NB4 (cell line): ENCODE measurements at regions not wholly inside any gene's neighbourhood (a gene's known extent, or its start where the extent isn't known, plus 50 kb on each side); places are given as distances from the start of the nearest gene placed in this dataset.

ENCODE experiments used
- DNase-seq: peaks from one replicate; pipeline ENCODE4 v3.0.0; 2010; ENCODE audit warnings: low read depth
- H3K4me3 ChIP-seq: one replicate; pipeline ENCODE4 v1.5.1; 2011; ENCODE audit warnings: mild to moderate bottlenecking, low read depth, low read length, moderate library complexity
- MYC ChIP-seq: IDR thresholded peaks from 2 replicates; pipeline ENCODE4 v1.6.1; 2011; ENCODE audit warnings: low read depth, low read length
- POLR2A ChIP-seq: IDR thresholded peaks from 2 replicates; pipeline ENCODE4 v1.6.1; 2011; ENCODE audit warnings: mild to moderate bottlenecking; ENCODE audit not compliant: insufficient read length; ENCODE audit errors: extremely low read depth
- TF ChIP-seq, protein P1 (sequence below): IDR thresholded peaks from 2 replicates; pipeline ENCODE4 v1.6.1; 2011; ENCODE audit warnings: low read depth, low read length
- TF ChIP-seq, protein P2 (sequence below): IDR thresholded peaks from one replicate; pipeline ENCODE4 v1.5.1; 2012; ENCODE audit warnings: low read depth, low read length

DNA sequence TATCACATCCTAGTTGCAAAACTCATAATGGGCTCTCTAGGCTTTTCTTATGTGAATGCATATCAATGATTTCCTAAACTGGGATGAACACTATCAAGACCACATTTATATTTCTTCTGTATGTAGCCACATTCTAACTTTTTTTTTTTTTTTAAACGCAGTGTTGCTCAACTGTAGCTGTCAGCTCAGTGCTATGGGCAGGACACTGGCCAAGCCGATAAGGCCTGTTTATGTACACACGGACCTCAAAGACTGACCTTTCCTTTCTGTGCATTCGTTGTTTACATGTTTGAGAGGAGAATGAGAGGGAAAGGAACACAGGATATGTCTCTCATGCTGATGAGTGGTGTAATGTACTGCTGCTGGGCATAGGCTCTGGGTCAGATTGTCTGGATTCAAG lies 75.1 kb upstream of the B3GAT2 start:
- no peak for DNase-seq

DNA sequence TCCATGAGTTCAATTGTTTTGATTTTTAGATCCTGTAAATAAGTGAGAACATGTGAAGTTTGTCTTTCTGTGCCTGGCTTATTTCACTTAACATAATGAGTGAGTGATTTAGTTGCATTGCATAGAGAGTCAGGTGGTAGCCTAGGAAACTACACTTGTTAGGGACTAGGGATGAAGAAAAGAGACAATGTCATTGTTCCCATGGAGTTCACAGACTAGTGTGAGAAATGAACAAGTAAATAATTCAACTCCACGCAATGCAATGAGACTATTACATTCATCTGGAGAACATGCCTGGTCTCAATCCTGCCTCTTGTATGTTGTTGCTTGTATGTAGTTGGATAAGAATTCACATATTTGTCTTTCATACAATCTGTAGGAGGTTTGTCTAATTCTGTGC lies 76.3 kb upstream of the B3GAT2 start:
- DNase-seq: no peak
- TF ChIP-seq MYC (no peak), POLR2A (no peak)
- TF ChIP-seq, protein P1, sequence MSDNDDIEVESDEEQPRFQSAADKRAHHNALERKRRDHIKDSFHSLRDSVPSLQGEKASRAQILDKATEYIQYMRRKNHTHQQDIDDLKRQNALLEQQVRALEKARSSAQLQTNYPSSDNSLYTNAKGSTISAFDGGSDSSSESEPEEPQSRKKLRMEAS: no peak
- TF ChIP-seq, protein P2, sequence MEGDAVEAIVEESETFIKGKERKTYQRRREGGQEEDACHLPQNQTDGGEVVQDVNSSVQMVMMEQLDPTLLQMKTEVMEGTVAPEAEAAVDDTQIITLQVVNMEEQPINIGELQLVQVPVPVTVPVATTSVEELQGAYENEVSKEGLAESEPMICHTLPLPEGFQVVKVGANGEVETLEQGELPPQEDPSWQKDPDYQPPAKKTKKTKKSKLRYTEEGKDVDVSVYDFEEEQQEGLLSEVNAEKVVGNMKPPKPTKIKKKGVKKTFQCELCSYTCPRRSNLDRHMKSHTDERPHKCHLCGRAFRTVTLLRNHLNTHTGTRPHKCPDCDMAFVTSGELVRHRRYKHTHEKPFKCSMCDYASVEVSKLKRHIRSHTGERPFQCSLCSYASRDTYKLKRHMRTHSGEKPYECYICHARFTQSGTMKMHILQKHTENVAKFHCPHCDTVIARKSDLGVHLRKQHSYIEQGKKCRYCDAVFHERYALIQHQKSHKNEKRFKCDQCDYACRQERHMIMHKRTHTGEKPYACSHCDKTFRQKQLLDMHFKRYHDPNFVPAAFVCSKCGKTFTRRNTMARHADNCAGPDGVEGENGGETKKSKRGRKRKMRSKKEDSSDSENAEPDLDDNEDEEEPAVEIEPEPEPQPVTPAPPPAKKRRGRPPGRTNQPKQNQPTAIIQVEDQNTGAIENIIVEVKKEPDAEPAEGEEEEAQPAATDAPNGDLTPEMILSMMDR: no peak
- H3K4me3 ChIP-seq: no peak overlapping the region

More for the DNA sequence above, 75.1 kb upstream of the B3GAT2 start:
- H3K4me3 ChIP-seq: no peak overlapping the region
- TF ChIP-seq MYC: no peak
- TF ChIP-seq, protein P1: no peak
- TF ChIP-seq, protein P2: no peak
- no peak for TF ChIP-seq POLR2A

DNA sequence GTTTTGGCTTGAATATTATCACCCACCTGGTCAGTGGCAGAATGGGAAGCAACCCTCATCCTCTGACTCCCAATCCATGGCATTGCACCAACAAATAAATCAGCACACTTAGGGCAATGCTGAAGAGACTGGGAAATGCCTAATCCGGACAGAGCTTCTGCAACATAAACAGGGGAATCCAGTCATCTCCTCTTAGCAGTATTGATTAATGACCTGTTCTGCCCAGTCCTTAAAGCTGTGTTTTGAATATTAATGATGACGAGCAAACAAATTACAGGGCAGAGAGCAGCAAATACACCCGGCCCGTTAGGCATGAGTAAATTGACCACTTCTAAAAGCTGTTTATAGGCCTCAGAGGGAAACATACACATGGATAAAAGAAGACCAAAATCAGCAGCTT lies 77.0 kb upstream of the B3GAT2 start:
- TF ChIP-seq, protein P2: no peak
- TF ChIP-seq POLR2A (no peak), MYC (no peak)
- TF ChIP-seq, protein P1: no peak
- H3K4me3 ChIP-seq: no peak overlapping the region
- no peak for DNase-seq

DNA sequence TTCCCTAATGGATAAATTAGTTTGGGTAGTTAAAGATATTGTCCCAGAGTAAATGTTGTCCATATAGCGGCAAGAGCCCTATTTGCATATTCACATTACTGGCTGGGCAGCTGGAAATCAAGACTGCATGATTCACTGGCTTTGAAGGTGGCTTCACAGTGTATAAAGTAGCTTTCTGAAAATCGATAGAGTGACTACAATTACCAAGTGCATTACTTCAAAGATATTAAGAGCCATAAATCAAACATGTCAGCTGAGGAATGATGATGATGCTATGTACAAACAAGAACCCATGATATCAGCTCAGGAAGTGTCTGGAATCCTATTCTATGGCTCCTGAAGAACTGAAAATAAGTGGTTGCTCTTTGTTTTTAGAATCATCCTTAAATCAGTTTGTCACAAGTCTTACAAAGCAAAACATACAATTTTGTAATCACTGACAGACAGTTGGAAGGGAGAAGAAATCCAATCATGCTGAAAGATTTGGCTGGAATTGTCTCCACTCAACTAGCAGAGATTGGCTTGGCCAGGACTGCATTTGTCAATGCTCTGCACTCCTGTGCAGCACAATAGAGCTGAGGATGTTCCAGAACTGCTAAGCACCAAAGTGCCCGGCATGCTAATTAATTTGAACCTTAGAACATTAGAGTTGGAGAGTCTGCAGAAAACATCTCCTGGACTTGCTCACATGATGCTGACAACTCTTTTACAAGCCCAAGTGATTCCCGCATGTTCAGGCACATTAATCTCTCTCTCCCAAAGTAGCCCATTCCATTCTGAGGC lies 77.9 kb upstream of the B3GAT2 start:
- DNase-seq: no peak
- TF ChIP-seq, protein P2: no peak
- H3K4me3 ChIP-seq: no peak overlapping the region

DNA sequence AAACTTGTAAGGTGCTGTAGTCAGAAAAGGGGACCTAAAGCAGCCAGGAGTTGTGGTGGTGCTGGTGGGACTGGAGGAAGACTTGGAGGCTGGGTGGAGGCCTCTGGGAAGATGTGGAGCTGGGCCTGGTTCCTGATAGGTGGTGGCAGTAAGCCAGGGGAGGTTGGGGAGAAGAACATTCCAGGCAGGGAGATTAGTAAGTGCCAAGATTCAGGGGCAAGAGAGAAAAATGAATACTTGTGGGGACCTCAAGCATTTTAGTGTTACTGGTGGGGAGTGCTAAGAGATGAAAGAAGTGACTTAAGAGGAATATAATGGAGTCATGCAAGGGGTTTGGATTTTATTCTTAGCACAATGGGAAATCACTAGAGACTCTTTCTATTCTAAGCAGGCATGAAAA lies 79.0 kb upstream of the B3GAT2 start:
- no peak for DNase-seq
- H3K4me3 ChIP-seq: no peak overlapping the region
- TF ChIP-seq POLR2A: no peak

DNA sequence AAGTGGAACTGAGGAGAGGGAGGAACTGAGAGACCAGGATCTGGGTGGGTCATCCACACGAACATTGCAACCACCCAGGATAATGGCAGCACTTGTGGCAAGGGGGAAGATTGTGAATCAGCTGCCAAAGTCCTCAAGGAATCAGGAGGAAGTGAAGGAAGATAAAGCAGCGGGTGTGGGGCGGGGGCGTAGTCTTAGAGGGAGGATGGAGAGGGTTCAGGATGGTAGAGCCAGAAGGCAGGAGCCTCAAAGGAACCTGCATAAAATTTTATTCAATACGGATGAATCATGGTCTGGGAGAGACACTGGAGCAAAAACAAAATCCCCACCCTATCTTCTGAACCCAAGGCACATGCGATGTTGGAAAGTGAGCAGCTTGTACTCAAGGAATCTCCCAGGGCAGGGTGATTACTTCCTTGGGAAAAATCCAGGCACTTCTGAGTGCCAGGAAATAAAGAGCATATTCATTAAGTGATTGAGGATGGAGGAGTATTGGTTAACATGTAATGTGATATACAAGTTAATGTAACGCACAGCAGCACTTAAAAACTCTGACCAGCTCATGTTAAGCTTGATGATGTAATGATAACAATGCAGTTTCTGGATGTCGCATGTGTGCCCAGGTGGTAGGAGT lies 82.0 kb upstream of the B3GAT2 start:
- TF ChIP-seq MYC: no peak
- TF ChIP-seq, protein P1: no peak
- TF ChIP-seq, protein P2: no peak
- TF ChIP-seq POLR2A: no peak
- DNase-seq: no peak
- H3K4me3 ChIP-seq: no peak overlapping the region
